HS-5 (cell line): ENCODE measurements at regions not wholly inside any gene's neighbourhood (a gene's known extent, or its start where the extent isn't known, plus 50 kb on each side); places are given as distances from the start of the nearest gene placed in this dataset.

Experiments used
- DNase-seq: peaks from one replicate; pipeline ENCODE4 v3.0.0-alpha.2; 2012; ENCODE audit warnings: low read depth

GRCh38 chr9:32304495-32304894 lies 79.9 kb upstream of the ACO1 start:
- DNase-seq: no peak

- no peak for DNase-seq
These were observed 78.4 kb upstream of the ACO1 start for GRCh38 chr9:32306006-32306405.

- no peak for DNase-seq
These were observed 65.0 kb upstream of the ACO1 start for GRCh38 chr9:32319312-32319929.

DNA sequence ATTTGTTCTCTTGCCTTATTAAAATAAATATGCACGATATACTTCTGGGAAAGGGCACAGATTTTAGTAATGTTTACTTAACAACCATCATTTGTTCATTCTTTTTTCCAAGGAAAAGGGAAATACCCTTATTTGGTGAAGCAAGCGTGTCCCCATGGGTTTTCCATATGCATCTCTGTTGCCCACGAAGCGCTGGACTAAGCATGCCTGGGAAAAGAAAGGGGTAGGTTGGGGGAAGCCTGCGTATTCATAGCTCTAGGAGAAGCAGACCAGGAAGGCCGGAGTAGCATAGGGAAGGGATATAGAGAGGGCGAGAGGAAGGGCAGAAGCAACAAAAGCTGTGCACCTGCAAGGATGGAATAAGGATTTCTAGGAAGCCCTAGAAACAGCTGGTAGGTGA lies 61.8 kb upstream of the ACO1 start:
- DNase-seq: no peak

DNA sequence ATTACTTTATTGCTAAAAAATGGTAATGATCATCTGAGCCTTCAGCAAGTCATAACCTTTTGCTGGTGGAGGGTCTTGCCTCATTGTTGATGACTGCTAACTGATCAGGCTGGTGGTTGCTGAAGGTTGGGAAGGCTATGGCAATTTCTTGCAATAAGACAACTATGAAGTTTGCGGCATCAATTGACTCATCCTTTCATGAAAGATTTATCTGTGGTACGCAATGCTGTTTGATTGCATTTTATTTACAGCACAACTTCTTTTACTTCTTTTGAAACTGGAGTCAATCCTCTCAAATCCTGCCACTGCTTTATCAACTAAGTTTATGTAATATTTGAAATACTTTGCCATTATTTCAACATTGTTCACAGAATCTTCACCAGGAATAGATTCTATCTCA lies 58.3 kb upstream of the ACO1 start:
- no peak for DNase-seq

DNA sequence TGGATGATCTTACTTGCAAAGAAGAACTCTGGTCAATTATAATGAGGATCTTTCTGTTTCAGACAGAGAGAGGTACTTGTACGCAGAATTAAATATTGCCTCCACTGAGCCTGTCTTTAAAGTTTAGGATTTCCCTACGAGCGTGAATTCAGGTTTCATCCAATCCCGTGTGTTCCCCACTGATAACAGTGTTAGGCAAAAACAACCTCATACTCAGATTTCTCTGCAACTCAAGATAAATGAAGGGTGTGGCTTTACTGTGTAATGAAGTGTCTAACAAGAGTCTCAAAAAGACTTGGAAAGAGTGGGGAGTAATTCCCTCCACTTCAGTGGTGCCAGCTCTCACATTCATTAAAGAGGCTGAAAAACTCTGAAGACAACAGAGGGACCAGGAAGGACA lies 53.2 kb upstream of the ACO1 start:
- DNase-seq: no peak

GRCh38 chr9:32334112-32334511 lies 50.3 kb upstream of the ACO1 start:
- no peak for DNase-seq
